Hepatocyte (in vitro differentiated cells): ENCODE measurements at regions not wholly inside any gene's neighbourhood (a gene's known extent, or its start where the extent isn't known, plus 50 kb on each side); places are given as distances from the start of the nearest gene placed in this dataset.

ENCODE experiments used
- CTCF ChIP-seq: fragments of 200-600 bp; sonication (generic); IDR thresholded peaks from 2 replicates; pipeline ENCODE4 v1.5.1; 2016; ENCODE audit warnings: antibody characterized with exemption, mild to moderate bottlenecking; ENCODE audit not compliant: poor library complexity
- EZH2 ChIP-seq: fragments of 200-600 bp; sonication (generic); IDR thresholded peaks from 2 replicates; pipeline ENCODE4 v1.6.1; 2016; ENCODE audit warnings: antibody characterized with exemption, mild to moderate bottlenecking, borderline replicate concordance

DNA sequence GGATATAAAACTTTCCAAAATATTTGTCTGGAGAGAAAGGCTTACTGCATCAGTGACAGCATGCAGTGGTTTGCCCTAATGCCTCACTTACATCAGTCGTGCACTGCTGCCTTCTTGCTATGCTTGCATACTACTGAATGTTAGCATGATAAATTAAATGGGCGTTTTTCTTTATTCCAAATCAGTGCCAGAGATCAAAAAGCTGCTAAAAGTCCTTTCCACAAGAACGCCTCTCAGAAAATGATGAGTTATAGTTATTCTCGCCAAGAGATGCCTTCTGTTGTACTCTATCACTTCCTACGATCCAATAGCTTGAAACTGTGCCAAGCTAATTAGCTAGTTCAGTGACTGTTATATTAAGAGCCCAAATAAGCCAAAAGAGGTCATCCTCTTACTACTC lies 345.8 kb upstream of the ROBO2 start:
- TF ChIP-seq CTCF: no peak
- TF ChIP-seq EZH2: no peak
